ENCODE measurements at regions not wholly inside any gene's neighbourhood (a gene's known extent, or its start where the extent isn't known, plus 50 kb on each side); places are given as distances from the start of the nearest gene placed in this dataset.

- no peak overlapping the region for H3K27ac ChIP-seq (ENCODE audit: low read depth, low read length, poor library complexity, severe bottlenecking)
- POLR2A ChIA-PET (ENCODE audit: low non-redundant PET) = interaction anchor here (1.0 kb wide), 1 partner anchor 172 kb away, joined by 3 read pairs; no protein-coding TSS in a partner anchor
These were observed 83.1 kb upstream of the TMED7 start for GRCh38 chr5:115708819-115709477.

GRCh38 chr5:115703514-115703913 lies 77.7 kb upstream of the TMED7 start:
- TF ChIP-seq EZH2 (IDR thresholded peaks at IDR 0.05; ENCODE audit: borderline replicate concordance, low read depth, low read length, poor library complexity, severe bottlenecking) (no peak), CTCF (conservative IDR thresholded peaks at IDR 0.05; ENCODE audit: low read depth, low read length) (no peak)
- Histone ChIP-seq H3K4me1 (ENCODE audit: insufficient read depth, low read length, poor library complexity, severe bottlenecking) (no peaks in the 10 kb centered on the region), H3K4me3 (ENCODE audit: low read depth, low read length, poor library complexity, severe bottlenecking) (no peak overlapping the region), H3K36me3 (ENCODE audit: insufficient read depth, low read length, poor library complexity, severe bottlenecking) (no peaks in the 10 kb centered on the region), H3K9me3 (ENCODE audit: low read depth, low read length, poor library complexity, severe bottlenecking) (no peaks in the 10 kb centered on the region), H3K27me3 (replicated peaks; ENCODE audit: insufficient read depth, low read depth, low read length, poor library complexity) (peaks cover 31% of the 10 kb centered on the region), H3K27ac (ENCODE audit: low read depth, low read length, poor library complexity, severe bottlenecking) (no peak overlapping the region)
- ChIA-PET POLR2A (ENCODE audit: low non-redundant PET) (no interaction called here), CTCF (no interaction called here)
- no TSS peak for BruUV-seq (replicated peaks)
- no peak for DNase-seq (ENCODE audit: low spot score)
- intact Hi-C loops (cut with micrococcal nuclease; ENCODE audit: unreplicated experiment) = no loop called here

More at GRCh38 chr5:115708819-115709477, 83.1 kb upstream of the TMED7 start:
- TF ChIP-seq CTCF (conservative IDR thresholded peaks at IDR 0.05; ENCODE audit: low read depth, low read length) = no peak
- DNase-seq (ENCODE audit: low spot score) = no peak
- Histone ChIP-seq H3K4me3 (ENCODE audit: low read depth, low read length, poor library complexity, severe bottlenecking) (no peak overlapping the region), H3K27me3 (replicated peaks; ENCODE audit: insufficient read depth, low read depth, low read length, poor library complexity) (peaks cover 20% of the 10 kb centered on the region), H3K4me1 (ENCODE audit: insufficient read depth, low read length, poor library complexity, severe bottlenecking) (no peaks in the 10 kb centered on the region), H3K9me3 (ENCODE audit: low read depth, low read length, poor library complexity, severe bottlenecking) (no peaks in the 10 kb centered on the region), H3K36me3 (ENCODE audit: insufficient read depth, low read length, poor library complexity, severe bottlenecking) (no peaks in the 10 kb centered on the region)
- CTCF ChIA-PET = no interaction called here
- intact Hi-C loops (cut with micrococcal nuclease; ENCODE audit: unreplicated experiment) = no loop called here
- BruUV-seq (replicated peaks) = no TSS peak

GRCh38 chr5:115702025-115702424 lies 76.2 kb upstream of the TMED7 start:
- POLR2A ChIA-PET (ENCODE audit: low non-redundant PET) = no interaction called here
- BruUV-seq (replicated peaks) = no TSS peak
- peak; percentile 41 for DNase-seq (ENCODE audit: low spot score)

More at GRCh38 chr5:115702025-115702424, 76.2 kb upstream of the TMED7 start:
- intact Hi-C loops (cut with micrococcal nuclease; ENCODE audit: unreplicated experiment) = no loop called here
- Histone ChIP-seq H3K9me3 (ENCODE audit: low read depth, low read length, poor library complexity, severe bottlenecking) (no peaks in the 10 kb centered on the region), H3K36me3 (ENCODE audit: insufficient read depth, low read length, poor library complexity, severe bottlenecking) (no peaks in the 10 kb centered on the region), H3K4me1 (ENCODE audit: insufficient read depth, low read length, poor library complexity, severe bottlenecking) (no peaks in the 10 kb centered on the region), H3K4me3 (ENCODE audit: low read depth, low read length, poor library complexity, severe bottlenecking) (no peak overlapping the region), H3K27ac (ENCODE audit: low read depth, low read length, poor library complexity, severe bottlenecking) (no peak overlapping the region), H3K27me3 (replicated peaks; ENCODE audit: insufficient read depth, low read depth, low read length, poor library complexity) (peaks cover 38% of the 10 kb centered on the region)
- TF ChIP-seq EZH2 (IDR thresholded peaks at IDR 0.05; ENCODE audit: borderline replicate concordance, low read depth, low read length, poor library complexity, severe bottlenecking) (no peak), CTCF (conservative IDR thresholded peaks at IDR 0.05; ENCODE audit: low read depth, low read length) (no peak)
- CTCF ChIA-PET = no interaction called here

Data from A673 (cell line).